Brain microvascular endothelial cell (primary cell): ENCODE measurements at regions not wholly inside any gene's neighbourhood (a gene's known extent, or its start where the extent isn't known, plus 50 kb on each side); places are given as distances from the start of the nearest gene placed in this dataset.
"Not testable (repeated sequence)": the region's sequence is repeated elsewhere in the genome, so short reads cannot be mapped to it uniquely, and the experiment has no call there.

Source experiments
- DNase-seq: peaks from one replicate; pipeline ENCODE4 v3.0.0-alpha.2; 2020
- H3K27ac ChIP-seq: fragments of 250-450 bp; sonication (Bioruptor Pico); 2 replicates; pipeline ENCODE4 v1.5.1; 2020; ENCODE audit warnings: mild to moderate bottlenecking, moderate library complexity
- H3K27me3 ChIP-seq: fragments of 250-450 bp; sonication (Bioruptor Pico); replicated peaks from 2 replicates; pipeline ENCODE4 v1.5.1; 2020; ENCODE audit warnings: mild to moderate bottlenecking
- H3K36me3 ChIP-seq: fragments of 250-450 bp; sonication (Bioruptor Pico); replicated peaks from 2 replicates; pipeline ENCODE4 v1.5.1; 2020; ENCODE audit warnings: mild to moderate bottlenecking
- H3K4me3 ChIP-seq: 2 replicates; pipeline ENCODE4 v1.5.1; 2011; ENCODE audit warnings: low read depth, mild to moderate bottlenecking, control low read depth, low read length, moderate library complexity
- in situ Hi-C: cut with HindIII; loops from 2 replicates; pipeline ENCODE4 v1.10.0; 2017; ENCODE audit warnings: low sequenced_read_pairs, low pct_ligation_motif_present
- TF ChIP-seq, protein P1 (sequence below): IDR thresholded peaks from 2 replicates; pipeline ENCODE4 v1.5.1; 2011; ENCODE audit warnings: low read depth, mild to moderate bottlenecking, moderate library complexity, low read length, control low read depth, inconsistent platforms; ENCODE audit errors: missing control alignments

DNA sequence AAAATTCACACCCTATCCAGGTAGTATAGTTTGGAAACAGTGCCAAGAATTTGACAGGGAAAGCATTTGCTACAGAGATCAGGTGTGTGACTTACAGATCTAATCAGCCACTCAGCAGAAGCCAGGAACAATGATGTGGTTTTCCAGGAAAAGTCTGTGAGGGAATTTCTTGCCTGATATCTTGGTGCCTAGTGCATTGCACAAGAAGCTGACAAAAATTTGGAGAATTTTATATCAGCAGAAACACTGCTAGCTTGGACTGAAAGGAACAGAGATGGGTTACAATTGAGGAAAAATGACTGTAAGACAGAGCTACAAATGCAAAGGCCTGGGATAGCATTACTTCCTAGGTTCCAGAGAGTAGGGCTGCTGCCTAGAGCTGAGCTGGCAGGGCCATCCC, 658.1 kb upstream of the CHD1 start:
- H3K27ac ChIP-seq = no peak overlapping the region
- in situ Hi-C loops = no loop called here
- no peaks in the 10 kb centered on the region for H3K36me3 ChIP-seq
- no peak for DNase-seq
- H3K4me3 ChIP-seq = no peak overlapping the region
- TF ChIP-seq, protein P1, sequence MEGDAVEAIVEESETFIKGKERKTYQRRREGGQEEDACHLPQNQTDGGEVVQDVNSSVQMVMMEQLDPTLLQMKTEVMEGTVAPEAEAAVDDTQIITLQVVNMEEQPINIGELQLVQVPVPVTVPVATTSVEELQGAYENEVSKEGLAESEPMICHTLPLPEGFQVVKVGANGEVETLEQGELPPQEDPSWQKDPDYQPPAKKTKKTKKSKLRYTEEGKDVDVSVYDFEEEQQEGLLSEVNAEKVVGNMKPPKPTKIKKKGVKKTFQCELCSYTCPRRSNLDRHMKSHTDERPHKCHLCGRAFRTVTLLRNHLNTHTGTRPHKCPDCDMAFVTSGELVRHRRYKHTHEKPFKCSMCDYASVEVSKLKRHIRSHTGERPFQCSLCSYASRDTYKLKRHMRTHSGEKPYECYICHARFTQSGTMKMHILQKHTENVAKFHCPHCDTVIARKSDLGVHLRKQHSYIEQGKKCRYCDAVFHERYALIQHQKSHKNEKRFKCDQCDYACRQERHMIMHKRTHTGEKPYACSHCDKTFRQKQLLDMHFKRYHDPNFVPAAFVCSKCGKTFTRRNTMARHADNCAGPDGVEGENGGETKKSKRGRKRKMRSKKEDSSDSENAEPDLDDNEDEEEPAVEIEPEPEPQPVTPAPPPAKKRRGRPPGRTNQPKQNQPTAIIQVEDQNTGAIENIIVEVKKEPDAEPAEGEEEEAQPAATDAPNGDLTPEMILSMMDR = no peak
- H3K27me3 ChIP-seq = no peaks in the 10 kb centered on the region

DNA sequence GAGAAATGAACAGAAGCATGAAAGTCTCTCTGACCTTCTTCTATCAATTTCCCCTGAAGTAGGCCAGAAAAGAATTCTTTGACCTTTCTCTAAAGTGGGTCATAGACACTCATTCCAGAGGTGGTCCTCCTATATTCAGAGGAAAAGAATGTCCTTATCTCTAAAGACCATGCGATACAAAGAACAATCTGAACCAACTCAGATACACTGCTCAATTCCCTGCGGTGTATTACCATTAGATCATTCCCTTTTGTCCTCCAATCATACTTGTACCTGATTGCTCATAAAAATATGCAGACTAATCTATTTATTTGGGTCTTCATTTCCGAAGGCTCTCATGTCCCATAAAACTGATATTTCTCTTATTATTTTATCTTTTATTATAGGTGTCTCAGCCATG, 652.4 kb upstream of the CHD1 start:
- H3K4me3 ChIP-seq, in situ Hi-C loops, DNase-seq, H3K27me3 ChIP-seq, H3K36me3 ChIP-seq, H3K27ac ChIP-seq: not testable (repeated sequence)

GRCh38 chr5:99562937-99563627, 634.3 kb upstream of the CHD1 start:
- H3K27ac ChIP-seq, H3K36me3 ChIP-seq, H3K4me3 ChIP-seq, in situ Hi-C loops, H3K27me3 ChIP-seq, DNase-seq: not testable (repeated sequence)

DNA sequence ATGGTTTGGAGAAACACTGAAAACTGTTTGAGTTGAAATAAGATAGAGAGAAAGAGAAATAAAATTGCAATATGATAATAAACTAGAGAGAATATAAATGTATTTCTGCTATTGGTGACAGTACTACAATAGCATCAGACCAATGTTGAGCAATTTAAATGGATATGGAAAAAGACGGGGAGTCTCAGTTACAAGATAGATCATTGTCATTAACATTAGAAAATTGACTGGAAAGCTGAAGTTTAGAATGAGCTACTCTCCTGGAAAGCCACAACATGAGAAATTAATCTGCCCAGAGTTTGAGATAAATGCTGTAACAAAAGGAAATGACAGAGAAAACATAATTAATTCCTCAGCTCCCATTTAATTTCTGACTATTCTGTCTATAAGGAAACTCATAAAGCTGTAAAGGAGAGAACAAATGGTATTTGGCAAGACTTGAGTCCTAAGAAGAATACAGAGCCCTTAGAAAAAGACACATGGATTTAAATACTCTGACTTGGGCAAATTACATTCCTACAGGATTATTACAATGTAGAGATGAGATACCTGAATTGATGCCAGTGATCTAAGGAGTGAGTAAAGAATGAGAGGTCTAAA, 624.5 kb upstream of the CHD1 start:
- in situ Hi-C loops = no loop called here
- DNase-seq = no peak
- Histone ChIP-seq H3K4me3 (no peak overlapping the region), H3K27me3 (no peaks in the 10 kb centered on the region), H3K36me3 (no peaks in the 10 kb centered on the region), H3K27ac (no peak overlapping the region)
- TF ChIP-seq, protein P1 = no peak

DNA sequence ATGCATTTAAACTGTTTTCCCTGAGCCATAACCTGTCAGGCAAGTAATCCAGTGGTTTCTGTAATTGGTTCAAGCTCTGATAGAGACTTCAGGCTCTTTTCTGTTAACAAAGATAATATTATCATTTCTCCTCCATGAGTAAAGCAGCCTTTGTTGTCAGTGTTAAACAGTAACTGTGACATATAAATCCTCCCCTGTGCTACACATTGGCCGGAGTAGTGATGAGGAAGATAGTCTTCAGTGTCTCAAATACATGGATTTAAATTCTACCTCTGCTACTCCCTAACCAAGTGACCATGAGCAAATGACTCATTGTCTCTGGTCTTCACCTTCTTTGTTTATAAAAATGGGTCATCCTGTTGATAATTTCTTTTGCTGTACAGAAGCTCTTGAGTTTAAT, 615.5 kb upstream of the CHD1 start:
- DNase-seq = no peak
- TF ChIP-seq, protein P1 = no peak
- in situ Hi-C loops = no loop called here
- H3K27ac ChIP-seq = no peak overlapping the region
- H3K27me3 ChIP-seq = no peaks in the 10 kb centered on the region
- no peaks in the 10 kb centered on the region for H3K36me3 ChIP-seq
- H3K4me3 ChIP-seq = no peak overlapping the region

DNA sequence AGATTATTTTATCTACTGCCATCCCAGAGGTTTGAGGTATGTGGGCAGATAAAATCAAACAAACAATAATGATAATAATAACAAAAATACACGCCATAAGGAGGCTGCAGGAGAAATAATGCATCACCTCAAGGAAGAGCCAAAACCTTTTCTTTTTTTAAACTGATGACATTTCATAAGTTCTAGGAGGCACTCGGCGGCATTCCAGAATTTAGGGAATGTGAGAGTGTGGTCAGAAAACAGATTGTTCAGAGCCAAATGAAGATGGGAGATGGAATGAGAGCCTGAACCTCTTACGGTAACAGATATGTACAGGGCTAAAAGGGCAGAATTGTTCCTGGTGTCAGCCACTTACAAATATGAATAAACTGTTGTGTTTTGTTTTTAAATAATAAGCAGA, 615.0 kb upstream of the CHD1 start:
- no peaks in the 10 kb centered on the region for H3K36me3 ChIP-seq
- no peaks in the 10 kb centered on the region for H3K27me3 ChIP-seq
- no peak for DNase-seq
- TF ChIP-seq, protein P1 = no peak
- H3K4me3 ChIP-seq = no peak overlapping the region
- in situ Hi-C loops = no loop called here
- H3K27ac ChIP-seq = no peak overlapping the region

GRCh38 chr5:99534241-99534640, 605.4 kb upstream of the CHD1 start:
- H3K4me3 ChIP-seq, in situ Hi-C loops, DNase-seq: not testable (repeated sequence)

GRCh38 chr5:99521666-99522065, 592.9 kb upstream of the CHD1 start:
- DNase-seq, in situ Hi-C loops, H3K27ac ChIP-seq, H3K27me3 ChIP-seq, H3K4me3 ChIP-seq, H3K36me3 ChIP-seq: not testable (repeated sequence)

More at GRCh38 chr5:99534241-99534640, 605.4 kb upstream of the CHD1 start:
- H3K27ac ChIP-seq, H3K36me3 ChIP-seq, H3K27me3 ChIP-seq: not testable (repeated sequence)

GRCh38 chr5:99515864-99516490, 587.2 kb upstream of the CHD1 start:
- H3K36me3 ChIP-seq, H3K27ac ChIP-seq, in situ Hi-C loops, H3K4me3 ChIP-seq, DNase-seq, H3K27me3 ChIP-seq: not testable (repeated sequence)

GRCh38 chr5:99510237-99510866, 581.5 kb upstream of the CHD1 start:
- H3K36me3 ChIP-seq, DNase-seq, H3K27me3 ChIP-seq, in situ Hi-C loops, H3K27ac ChIP-seq, H3K4me3 ChIP-seq: not testable (repeated sequence)
